NT2/D1 (cell line): ENCODE measurements at regions not wholly inside any gene's neighbourhood (a gene's known extent, or its start where the extent isn't known, plus 50 kb on each side); places are given as distances from the start of the nearest gene placed in this dataset.

Source experiments
- SUZ12 ChIP-seq: IDR thresholded peaks from 2 replicates; pipeline ENCODE4 v1.6.1; 2011; ENCODE audit not compliant: insufficient read length, insufficient read depth; ENCODE audit errors: extremely low read depth
- YY1 ChIP-seq: IDR thresholded peaks from 2 replicates; pipeline ENCODE4 v1.6.1; 2011; ENCODE audit not compliant: insufficient read length, insufficient read depth

DNA sequence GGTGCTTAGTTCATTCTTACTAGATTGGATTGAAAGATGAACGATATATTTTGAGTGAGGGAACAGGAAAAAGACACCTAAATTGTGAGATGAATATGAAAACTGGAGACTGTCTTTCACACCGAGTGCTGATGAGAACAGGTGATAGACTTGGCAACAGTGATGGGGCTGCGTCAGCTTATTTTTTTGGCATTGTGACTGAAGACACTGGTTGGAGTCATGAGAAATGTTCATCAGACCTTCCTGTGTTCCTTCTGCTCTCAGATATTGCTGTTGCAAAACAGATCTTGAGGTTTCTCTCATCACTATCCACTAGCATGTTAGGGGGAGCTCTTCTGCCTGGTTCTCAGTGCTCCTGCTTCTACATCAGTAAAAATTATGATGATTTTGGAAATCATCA lies 124.2 kb upstream of the KCNIP4 start:
- TF ChIP-seq SUZ12 (no peak), YY1 (no peak)
